ENCODE measurements at regions not wholly inside any gene's neighbourhood (a gene's known extent, or its start where the extent isn't known, plus 50 kb on each side); places are given as distances from the start of the nearest gene placed in this dataset.

GRCh38 chr7:85392326-85392725 lies 205.5 kb upstream of the SEMA3D start:
- no peak for DNase-seq (ENCODE audit: low spot score in 2 of 2, unreplicated experiment in 2 of 2)
- TF ChIP-seq CTCF (IDR thresholded peaks at IDR 0.05; ENCODE audit: unreplicated experiment): no peak
- Mint-ChIP-seq H3K27ac (no peak overlapping the region), H3K9me3 (peaks cover 21% of the 10 kb centered on the region), H3K27me3 (ENCODE audit: low read depth) (no peaks in the 10 kb centered on the region), H3K36me3 (peaks cover 10% of the 10 kb centered on the region), H3K4me3 (no peak overlapping the region), H3K4me1 (peaks cover 7% of the 10 kb centered on the region)

- Mint-ChIP-seq H3K27me3 (ENCODE audit: low read depth) (no peaks in the 10 kb centered on the region), H3K4me3 (no peak overlapping the region)
Measured at GRCh38 chr7:85386460-85386859, 199.6 kb upstream of the SEMA3D start.

GRCh38 chr7:85384392-85384791 lies 197.5 kb upstream of the SEMA3D start:
- Mint-ChIP-seq H3K4me1 (peaks cover 5% of the 10 kb centered on the region), H3K9me3 (peaks cover 10% of the 10 kb centered on the region), H3K36me3 (peaks cover 2% of the 10 kb centered on the region), H3K27ac (no peak overlapping the region), H3K27me3 (ENCODE audit: low read depth) (no peaks in the 10 kb centered on the region), H3K4me3 (no peak overlapping the region)
- DNase-seq (ENCODE audit: low spot score in 2 of 2, unreplicated experiment in 2 of 2): no peak
- no peak for TF ChIP-seq CTCF (IDR thresholded peaks at IDR 0.05; ENCODE audit: unreplicated experiment)

More at GRCh38 chr7:85386460-85386859, 199.6 kb upstream of the SEMA3D start:
- DNase-seq (ENCODE audit: low spot score in 2 of 2, unreplicated experiment in 2 of 2): no peak
- Mint-ChIP-seq H3K9me3 (peaks cover 10% of the 10 kb centered on the region), H3K36me3 (peaks cover 2% of the 10 kb centered on the region), H3K27ac (no peak overlapping the region), H3K4me1 (peaks cover 5% of the 10 kb centered on the region)
- no peak for TF ChIP-seq CTCF (IDR thresholded peaks at IDR 0.05; ENCODE audit: unreplicated experiment)

- no peak for TF ChIP-seq CTCF (IDR thresholded peaks at IDR 0.05; ENCODE audit: unreplicated experiment)
- Mint-ChIP-seq H3K36me3 (peaks cover 2% of the 10 kb centered on the region), H3K27me3 (ENCODE audit: low read depth) (no peaks in the 10 kb centered on the region), H3K4me3 (no peak overlapping the region), H3K27ac (no peak overlapping the region), H3K4me1 (no peaks in the 10 kb centered on the region), H3K9me3 (peaks cover 22% of the 10 kb centered on the region)
- no peak for DNase-seq (ENCODE audit: low spot score in 2 of 2, unreplicated experiment in 2 of 2)
Measured at GRCh38 chr7:85381212-85381611, 194.4 kb upstream of the SEMA3D start.

GRCh38 chr7:85376589-85376988 lies 189.7 kb upstream of the SEMA3D start:
- Mint-ChIP-seq H3K4me1 (no peaks in the 10 kb centered on the region), H3K9me3 (peaks cover 17% of the 10 kb centered on the region), H3K27me3 (ENCODE audit: low read depth) (no peaks in the 10 kb centered on the region), H3K4me3 (no peak overlapping the region), H3K36me3 (no peaks in the 10 kb centered on the region), H3K27ac (no peak overlapping the region)
- no peak for TF ChIP-seq CTCF (IDR thresholded peaks at IDR 0.05; ENCODE audit: unreplicated experiment)
- no peak for DNase-seq (ENCODE audit: low spot score in 2 of 2, unreplicated experiment in 2 of 2)

GRCh38 chr7:85356916-85357315 lies 170.1 kb upstream of the SEMA3D start:
- Mint-ChIP-seq H3K4me1 (peaks cover 22% of the 10 kb centered on the region), H3K36me3 (peaks cover 8% of the 10 kb centered on the region), H3K9me3 (peaks cover 19% of the 10 kb centered on the region), H3K27me3 (ENCODE audit: low read depth) (no peaks in the 10 kb centered on the region), H3K27ac (no peak overlapping the region), H3K4me3 (no peak overlapping the region)
- TF ChIP-seq CTCF (IDR thresholded peaks at IDR 0.05; ENCODE audit: unreplicated experiment): no peak
- DNase-seq (ENCODE audit: low spot score in 2 of 2, unreplicated experiment in 2 of 2): no peak
